ENCODE measurements at regions not wholly inside any gene's neighbourhood (a gene's known extent, or its start where the extent isn't known, plus 50 kb on each side); places are given as distances from the start of the nearest gene placed in this dataset.

- POLR2A ChIA-PET (ENCODE audit: low non-redundant PET): no interaction called here
- CTCF ChIA-PET: no interaction called here
- H3K27ac ChIP-seq: no peak overlapping the region
- no peak for DNase-seq (ENCODE audit: low spot score)
- no peak for TF ChIP-seq CTCF (conservative IDR thresholded peaks at IDR 0.05; ENCODE audit: low read depth)
Measured at GRCh38 chr4:130080872-130081451, 985.0 kb downstream of the C4orf33 start.

DNA sequence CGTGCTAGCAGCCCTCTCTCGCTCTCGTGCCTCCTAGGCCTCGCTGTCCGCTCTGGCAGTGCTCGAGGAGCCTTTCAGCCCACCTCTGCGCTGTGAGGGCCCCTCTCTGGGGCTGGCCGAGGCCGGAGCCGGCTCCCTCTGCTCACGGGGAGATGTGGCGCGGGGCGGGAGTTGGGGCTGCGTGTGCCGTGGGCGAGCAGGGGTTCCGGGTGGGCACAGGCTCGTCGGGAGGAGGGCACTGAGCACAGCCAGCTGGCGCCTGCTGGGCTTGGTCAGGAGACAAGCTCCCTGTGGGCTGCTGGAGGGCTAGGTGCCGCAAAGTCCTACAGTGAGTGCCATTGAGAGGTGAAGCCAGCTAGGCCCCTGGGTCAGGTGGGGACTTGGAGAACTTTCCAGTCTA is 994.5 kb downstream of the C4orf33 start:
- DNase-seq (ENCODE audit: low spot score): no peak
- TF ChIP-seq CTCF (conservative IDR thresholded peaks at IDR 0.05; ENCODE audit: low read depth): no peak
- no peak overlapping the region for H3K27ac ChIP-seq
- ChIA-PET POLR2A (ENCODE audit: low non-redundant PET) (no interaction called here), CTCF (interaction anchor here (0.7 kb wide), 1 partner anchor 30 kb away, joined by 6 read pairs; no protein-coding TSS in a partner anchor)

DNA sequence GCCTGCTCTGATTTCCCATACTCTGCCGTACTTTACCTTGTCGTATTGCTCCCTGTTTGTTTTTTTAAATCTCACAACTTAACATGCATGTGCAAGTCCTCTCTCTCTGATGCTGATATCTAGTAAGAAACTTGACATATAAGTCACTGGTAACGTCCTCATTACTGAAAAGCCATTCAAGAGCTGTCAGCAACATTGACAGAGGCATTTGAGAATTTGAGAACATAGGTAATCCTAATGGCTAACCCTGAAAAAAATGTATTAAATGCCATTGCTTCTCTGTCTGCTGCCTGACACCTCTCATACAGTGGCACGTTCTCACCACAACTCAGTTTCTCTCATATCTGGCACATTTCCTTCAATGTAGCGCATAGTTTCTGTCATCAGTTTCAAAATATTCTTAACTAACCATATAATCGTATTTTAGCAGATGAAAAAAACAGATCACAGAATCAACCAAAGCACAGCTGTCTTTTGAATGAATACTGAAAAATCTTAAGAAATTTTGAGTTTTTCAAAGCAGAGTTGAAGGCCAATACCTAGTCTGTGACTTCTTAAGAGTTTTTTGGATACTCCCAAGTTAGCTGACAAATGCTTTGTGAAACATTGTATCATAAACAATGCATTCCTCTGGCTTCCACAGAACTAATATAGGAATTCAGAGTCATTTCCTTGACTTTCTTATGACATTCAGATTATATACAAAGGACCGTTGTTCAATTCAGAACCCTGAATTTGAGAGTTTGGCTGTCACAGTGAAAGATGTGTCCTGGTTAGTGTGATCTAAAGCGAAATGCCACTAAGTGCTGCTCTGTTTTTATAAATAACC is 996.4 kb downstream of the C4orf33 start:
- ChIA-PET POLR2A (ENCODE audit: low non-redundant PET) (no interaction called here), CTCF (no interaction called here)

DNA sequence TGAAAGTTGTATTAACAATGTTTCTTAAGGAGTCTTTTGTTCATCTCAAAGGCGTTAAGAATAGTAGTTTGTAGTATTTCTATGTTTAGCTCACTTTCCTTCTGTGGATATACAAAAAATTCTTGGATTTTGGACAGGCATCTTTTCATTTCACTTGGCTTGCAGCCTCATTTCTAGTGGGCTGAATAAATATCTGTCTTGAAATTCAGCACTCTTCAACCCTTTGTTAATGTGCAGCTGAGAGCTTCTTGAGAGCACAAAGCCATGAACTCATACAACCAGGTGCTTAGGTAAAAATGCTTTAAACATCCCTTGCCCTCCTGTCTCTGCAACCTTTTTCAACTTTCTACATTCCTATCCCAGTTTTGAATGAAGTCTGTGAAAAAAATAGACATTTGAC is 1003.2 kb downstream of the C4orf33 start:
- POLR2A ChIA-PET (ENCODE audit: low non-redundant PET): no interaction called here
- CTCF ChIA-PET: no interaction called here
- no peak for DNase-seq (ENCODE audit: low spot score)
- no peak for TF ChIP-seq CTCF (conservative IDR thresholded peaks at IDR 0.05; ENCODE audit: low read depth)
- H3K27ac ChIP-seq: no peak overlapping the region

More for the DNA sequence above, 996.4 kb downstream of the C4orf33 start:
- no peak for DNase-seq (ENCODE audit: low spot score)
- H3K27ac ChIP-seq: no peak overlapping the region
- no peak for TF ChIP-seq CTCF (conservative IDR thresholded peaks at IDR 0.05; ENCODE audit: low read depth)

- no peak for TF ChIP-seq CTCF (conservative IDR thresholded peaks at IDR 0.05; ENCODE audit: low read depth)
- no peak overlapping the region for H3K27ac ChIP-seq
- POLR2A ChIA-PET (ENCODE audit: low non-redundant PET): no interaction called here
- DNase-seq (ENCODE audit: low spot score): no peak
- CTCF ChIA-PET: no interaction called here
Measured at GRCh38 chr4:130110189-130110588, 1014.2 kb downstream of the C4orf33 start.

GRCh38 chr4:130110770-130111169 is 1014.8 kb downstream of the C4orf33 start:
- ChIA-PET POLR2A (ENCODE audit: low non-redundant PET) (no interaction called here), CTCF (interaction anchor here (0.6 kb wide), 1 partner anchor 39 kb away, joined by 3 read pairs; no protein-coding TSS in a partner anchor)
- TF ChIP-seq CTCF (conservative IDR thresholded peaks at IDR 0.05; ENCODE audit: low read depth): no peak
- H3K27ac ChIP-seq: no peak overlapping the region
- no peak for DNase-seq (ENCODE audit: low spot score)
